HCT116 (cell line): ENCODE measurements at regions not wholly inside any gene's neighbourhood (a gene's known extent, or its start where the extent isn't known, plus 50 kb on each side); places are given as distances from the start of the nearest gene placed in this dataset.

ENCODE experiments used
- ATAC-seq: fragments of 200-7000 bp; cut with Tn5 transposase; 2 replicates; pipeline ENCODE4 v1.9.1; 2020; ENCODE audit warnings: mild to moderate bottlenecking, moderate library complexity
- BruUV-seq: library from RNA; stranded (reverse); fragments of 400-500 nt; replicated peaks from 2 replicates; lab custom pipeline; 2021; lab: Mats Ljungman, UMichigan
- CTCF ChIA-PET: fragments of 300-600 bp; sonication (Branson Sonifier 250); formaldehyde crosslinking; loops from one replicate; lab custom pipeline; 2021; ENCODE audit warnings: antibody characterized with exemption; lab: Charles Lee
- POLR2A ChIA-PET: fragments of 300-600, 350-600 bp; sonication (Branson Sonifier 250); formaldehyde crosslinking; loops from one replicate; lab custom pipeline; 2021; ENCODE audit warnings: antibody characterized with exemption; lab: Charles Lee
- RAD21 ChIA-PET, 2 experiments: fragments of 300-600 bp; sonication (Branson Sonifier 250); formaldehyde crosslinking; loops; one replicate each; lab custom pipeline; 2023; ENCODE audit warnings: low total read pairs in 2 of 2; ENCODE audit not compliant: uncharacterized antibody in 2 of 2, unreplicated experiment in 2 of 2, low non-redundant PET in 1 of 2; lab: Charles Lee
- DNase-seq: peaks from one replicate; pipeline ENCODE4 v3.0.0-alpha.2; 2010; ENCODE audit warnings: low read depth, low spot score
- H2AFZ ChIP-seq: fragments of 200-600 bp; shearing (Covaris generic), sonication (generic); 2 replicates; pipeline ENCODE4 v1.6.1; 2017; ENCODE audit warnings: low read depth, mixed run types, mixed read lengths, antibody characterized with exemption, low read length; ENCODE audit not compliant: poor library complexity, severe bottlenecking
- H3K27ac ChIP-seq: 2 replicates; pipeline ENCODE4 v1.5.1; 2012; ENCODE audit warnings: low read depth, low read length
- H3K27me3 ChIP-seq: fragments of 200-600 bp; sonication (generic); 2 replicates; pipeline ENCODE4 v1.6.1; 2016; ENCODE audit warnings: mixed run types, low read length, mixed read lengths; ENCODE audit not compliant: insufficient read depth
- H3K36me3 ChIP-seq, 2 experiments: fragments of 200-500 bp in 1 of 2; fragments of 200-600 bp in 1 of 2; sonication (Bioruptor generic) in 1 of 2; sonication (generic) in 1 of 2; 2 replicates each; pipeline versions ENCODE4 v1.5.1 to v1.6.1; 2014 to 2016; ENCODE audit warnings: low read length in 2 of 2, inconsistent platforms in 1 of 2, mixed read lengths in 1 of 2, mixed run types in 1 of 2; ENCODE audit not compliant: insufficient read depth in 2 of 2, control insufficient read depth in 1 of 2
- H3K4me1 ChIP-seq, 2 experiments: fragments of 200-600 bp in 1 of 2; sonication (generic) in 1 of 2; 2 replicates each; pipeline versions ENCODE4 v1.5.1 to v1.6.1; 2012 to 2017; ENCODE audit warnings: low read length in 2 of 2, inconsistent platforms in 1 of 2, mild to moderate bottlenecking in 1 of 2, mixed read lengths in 1 of 2, mixed run types in 1 of 2, moderate library complexity in 1 of 2; ENCODE audit not compliant: insufficient read depth in 2 of 2, control insufficient read depth in 1 of 2
- H3K4me2 ChIP-seq: fragments of 200-600 bp; sonication (generic); 2 replicates; pipeline ENCODE4 v1.6.1; 2017; ENCODE audit warnings: mixed run types, low read length, mixed read lengths
- H3K4me3 ChIP-seq, 2 experiments: fragments of 200-600 bp in 1 of 2; sonication (generic) in 1 of 2; replicated peaks in 1 of 2; 2 replicates each; pipeline ENCODE4 v1.5.1; 2011 to 2016; ENCODE audit warnings: low read length in 2 of 2, control low read depth in 1 of 2, low read depth in 1 of 2, mild to moderate bottlenecking in 1 of 2, mixed read lengths in 1 of 2, mixed run types in 1 of 2
- H3K79me2 ChIP-seq: fragments of 200-600 bp; sonication (generic); 2 replicates; pipeline ENCODE4 v1.6.1; 2017; ENCODE audit warnings: mild to moderate bottlenecking, mixed run types, low read length, moderate library complexity, mixed read lengths; ENCODE audit not compliant: insufficient read depth
- H3K9ac ChIP-seq: fragments of 200-600 bp; sonication (generic); 2 replicates; pipeline ENCODE4 v1.6.1; 2016; ENCODE audit warnings: low read length, mixed read lengths
- H3K9me2 ChIP-seq: fragments of 200-600 bp; sonication (generic), shearing (Covaris generic); 2 replicates; pipeline ENCODE4 v1.6.1; 2017; ENCODE audit warnings: mixed run types, mild to moderate bottlenecking, moderate library complexity; ENCODE audit not compliant: insufficient read depth
- H3K9me3 ChIP-seq, 2 experiments: fragments of 200-500 bp in 1 of 2; fragments of 200-600 bp in 1 of 2; sonication (Bioruptor generic) in 1 of 2; sonication (generic) in 1 of 2; 2 replicates each; pipeline ENCODE4 v1.6.1; 2014 to 2017; ENCODE audit warnings: low read length in 2 of 2, mixed read lengths in 2 of 2, inconsistent platforms in 1 of 2, low read depth in 1 of 2, mild to moderate bottlenecking in 1 of 2, mixed run types in 1 of 2, moderate library complexity in 1 of 2; ENCODE audit not compliant: control insufficient read depth in 1 of 2, insufficient read depth in 1 of 2
- H4K20me1 ChIP-seq: fragments of 200-600 bp; sonication (generic), shearing (Covaris generic); 2 replicates; pipeline ENCODE4 v1.6.1; 2017; ENCODE audit warnings: mixed run types, mild to moderate bottlenecking, moderate library complexity; ENCODE audit not compliant: insufficient read depth
- ATF3 ChIP-seq: IDR thresholded peaks from 2 replicates; pipeline ENCODE4 v1.6.1; 2012
- CEBPB ChIP-seq: IDR thresholded peaks from 2 replicates; pipeline ENCODE4 v1.6.1; 2012; ENCODE audit warnings: low read depth
- CTCF ChIP-seq, 3 experiments: fragments of 200-600 bp in 1 of 3; sonication (generic) in 1 of 3; IDR thresholded peaks in 2 of 3; conservative IDR thresholded peaks in 1 of 3; 2 replicates each; pipeline ENCODE4 v1.5.1; 2012 to 2017; ENCODE audit warnings: low read depth in 2 of 3, low read length in 2 of 3, antibody characterized with exemption in 1 of 3, borderline replicate concordance in 1 of 3, control low read depth in 1 of 3, mild to moderate bottlenecking in 1 of 3, mixed read lengths in 1 of 3, mixed run types in 1 of 3, moderate library complexity in 1 of 3; ENCODE audit not compliant: insufficient read depth in 1 of 3
- EZH2 ChIP-seq: fragments of 200-600 bp; sonication (generic); IDR thresholded peaks from 2 replicates; pipeline ENCODE4 v1.6.1; 2017; ENCODE audit warnings: antibody characterized with exemption, mixed run types
- REST ChIP-seq: IDR thresholded peaks from 2 replicates; pipeline ENCODE4 v1.6.1; 2012; ENCODE audit warnings: low read depth
- ZBTB33 ChIP-seq: IDR thresholded peaks from 2 replicates; pipeline ENCODE4 v1.6.1; 2011; ENCODE audit warnings: mild to moderate bottlenecking, low read length, moderate library complexity; ENCODE audit not compliant: insufficient replicate concordance; ENCODE audit errors: extremely low read depth
- ZNF274 ChIP-seq: fragments of 200-500 bp; sonication (Bioruptor generic); IDR thresholded peaks from 2 replicates; pipeline ENCODE4 v1.6.1; 2014; ENCODE audit warnings: mild to moderate bottlenecking, low read depth, low read length, inconsistent platforms
- intact Hi-C: fragments of 100-400 bp; cut with micrococcal nuclease; formaldehyde crosslinking; loops from 2 replicates; pipeline ENCODE4 v1.10.0; 2022

- ATAC-seq = no peak
- ChIA-PET POLR2A (no interaction called here), CTCF (no interaction called here), RAD21 (no interaction called here)
- BruUV-seq = no TSS peak
- TF ChIP-seq EZH2 = no peak
- no peak for TF ChIP-seq CEBPB
- TF ChIP-seq CTCF (IDR thresholded peaks at IDR 0.05 in 2 of 3, conservative IDR thresholded peaks at IDR 0.05 in 1 of 3; ENCODE audit: borderline replicate concordance in 1 of 3, insufficient read depth in 1 of 3, low read depth in 2 of 3, low read length in 2 of 3) = no peak
- no peak for TF ChIP-seq ATF3
- TF ChIP-seq ZNF274 = no peak
- TF ChIP-seq REST = no peak
- TF ChIP-seq ZBTB33 = no peak
- Histone ChIP-seq H3K4me2 (no peak overlapping the region), H3K9ac (no peak overlapping the region), H3K27ac (no peak overlapping the region), H3K4me3 (no peak overlapping the region), H3K4me1 (no peaks in the 10 kb centered on the region), H2AFZ (no peak overlapping the region), H3K36me3 (no peaks in the 10 kb centered on the region), H3K9me2 (no peaks in the 10 kb centered on the region), H3K27me3 (no peaks in the 10 kb centered on the region), H3K79me2 (no peaks in the 10 kb centered on the region), H4K20me1 (no peaks in the 10 kb centered on the region), H3K9me3 (no peaks in the 10 kb centered on the region)
- intact Hi-C loops = no loop called here
- no peak for DNase-seq
Measured at GRCh38 chr3:103158183-103158582, 723.4 kb downstream of the ZPLD1 start.
